ENCODE measurements at regions not wholly inside any gene's neighbourhood (a gene's known extent, or its start where the extent isn't known, plus 50 kb on each side); places are given as distances from the start of the nearest gene placed in this dataset.
"Not testable (repeated sequence)": the region's sequence is repeated elsewhere in the genome, so short reads cannot be mapped to it uniquely, and the experiment has no call there.

DNA sequence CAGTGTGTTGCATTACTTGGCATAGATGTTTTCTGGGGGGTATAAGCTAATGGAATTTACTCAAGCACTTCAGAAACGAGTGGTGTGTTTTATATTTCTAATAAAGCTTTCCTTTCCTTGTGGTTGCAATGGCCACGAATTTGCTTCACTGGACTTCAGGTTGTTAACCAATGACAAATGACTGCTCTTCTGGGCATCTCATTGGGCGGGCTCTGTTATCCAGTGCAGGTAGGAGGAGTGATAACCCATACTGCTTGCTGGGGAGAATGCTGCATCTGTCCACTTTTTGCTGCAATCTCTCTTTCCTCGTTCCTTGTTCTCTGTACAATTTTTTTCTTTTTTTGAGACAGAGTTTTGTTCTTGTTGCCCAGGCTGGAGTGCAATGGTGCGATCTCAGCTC lies 80.0 kb upstream of the RPH3A start:
- intact Hi-C loops (cut with micrococcal nuclease; ENCODE audit: unreplicated experiment), result no loop called here
- BruUV-seq (replicated peaks), result no TSS peak

DNA sequence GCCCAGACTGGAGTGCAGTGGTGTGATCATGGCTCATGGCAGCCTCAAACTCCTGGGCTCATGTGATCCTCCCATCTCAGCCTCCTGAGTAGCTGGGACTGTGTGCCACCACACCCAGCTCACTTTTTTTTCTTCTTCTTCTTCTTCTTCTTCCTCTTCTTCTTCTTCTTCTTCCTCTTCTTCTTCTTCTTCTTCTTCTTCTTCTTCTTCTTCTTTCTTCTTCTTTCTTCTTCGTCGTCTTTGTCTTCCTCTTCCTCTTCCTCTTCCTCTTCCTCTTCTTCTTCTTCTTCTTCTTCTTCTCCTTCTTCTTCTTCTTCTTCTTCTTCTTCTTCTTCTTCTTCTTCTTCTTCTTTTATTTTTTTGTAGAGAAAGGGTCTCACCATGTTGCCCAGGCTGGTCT lies 78.8 kb upstream of the RPH3A start:
- H2AFZ ChIP-seq; CTCF ChIA-PET; H3K79me2 ChIP-seq (ENCODE audit: low read depth); H3K36me3 ChIP-seq (ENCODE audit: low read depth); intact Hi-C loops (cut with micrococcal nuclease; ENCODE audit: unreplicated experiment); H3K9me2 ChIP-seq (ENCODE audit: insufficient read depth); H3K9me3 ChIP-seq (ENCODE audit: insufficient read depth, low read depth); DNase-seq; H3K4me3 ChIP-seq; H3K27ac ChIP-seq; H3K4me1 ChIP-seq (replicated peaks; ENCODE audit: insufficient read depth); H4K20me1 ChIP-seq (ENCODE audit: insufficient read depth); BruUV-seq (replicated peaks); H3K4me2 ChIP-seq; POLR2A ChIA-PET (ENCODE audit: unreplicated experiment); H3F3A ChIP-seq (ENCODE audit: insufficient read depth, low read depth): not testable (repeated sequence)
- H3K27me3 ChIP-seq (ENCODE audit: insufficient read depth, low read depth), result peaks cover 53% of the 10 kb centered on the region

More for the DNA sequence above, 80.0 kb upstream of the RPH3A start:
- Histone ChIP-seq H3F3A (ENCODE audit: insufficient read depth, low read depth) (no peaks in the 10 kb centered on the region), H2AFZ (no peak overlapping the region), H4K20me1 (ENCODE audit: insufficient read depth) (no peaks in the 10 kb centered on the region), H3K9me3 (ENCODE audit: insufficient read depth, low read depth) (no peaks in the 10 kb centered on the region), H3K36me3 (ENCODE audit: low read depth) (no peaks in the 10 kb centered on the region), H3K4me2 (no peak overlapping the region), H3K79me2 (ENCODE audit: low read depth) (no peaks in the 10 kb centered on the region), H3K27me3 (ENCODE audit: insufficient read depth, low read depth) (peaks cover 61% of the 10 kb centered on the region), H3K4me1 (replicated peaks; ENCODE audit: insufficient read depth) (no peaks in the 10 kb centered on the region), H3K27ac (no peak overlapping the region), H3K4me3 (no peak overlapping the region), H3K9me2 (ENCODE audit: insufficient read depth) (no peaks in the 10 kb centered on the region)
- POLR2A ChIA-PET (ENCODE audit: unreplicated experiment), result no interaction called here
- CTCF ChIA-PET, result no interaction called here
- TF ChIP-seq, protein P1, sequence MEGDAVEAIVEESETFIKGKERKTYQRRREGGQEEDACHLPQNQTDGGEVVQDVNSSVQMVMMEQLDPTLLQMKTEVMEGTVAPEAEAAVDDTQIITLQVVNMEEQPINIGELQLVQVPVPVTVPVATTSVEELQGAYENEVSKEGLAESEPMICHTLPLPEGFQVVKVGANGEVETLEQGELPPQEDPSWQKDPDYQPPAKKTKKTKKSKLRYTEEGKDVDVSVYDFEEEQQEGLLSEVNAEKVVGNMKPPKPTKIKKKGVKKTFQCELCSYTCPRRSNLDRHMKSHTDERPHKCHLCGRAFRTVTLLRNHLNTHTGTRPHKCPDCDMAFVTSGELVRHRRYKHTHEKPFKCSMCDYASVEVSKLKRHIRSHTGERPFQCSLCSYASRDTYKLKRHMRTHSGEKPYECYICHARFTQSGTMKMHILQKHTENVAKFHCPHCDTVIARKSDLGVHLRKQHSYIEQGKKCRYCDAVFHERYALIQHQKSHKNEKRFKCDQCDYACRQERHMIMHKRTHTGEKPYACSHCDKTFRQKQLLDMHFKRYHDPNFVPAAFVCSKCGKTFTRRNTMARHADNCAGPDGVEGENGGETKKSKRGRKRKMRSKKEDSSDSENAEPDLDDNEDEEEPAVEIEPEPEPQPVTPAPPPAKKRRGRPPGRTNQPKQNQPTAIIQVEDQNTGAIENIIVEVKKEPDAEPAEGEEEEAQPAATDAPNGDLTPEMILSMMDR (conservative IDR thresholded peaks at IDR 0.05), result no peak
- no peak for TF ChIP-seq EZH2 (IDR thresholded peaks at IDR 0.05; ENCODE audit: low read depth)
- no peak for DNase-seq

DNA sequence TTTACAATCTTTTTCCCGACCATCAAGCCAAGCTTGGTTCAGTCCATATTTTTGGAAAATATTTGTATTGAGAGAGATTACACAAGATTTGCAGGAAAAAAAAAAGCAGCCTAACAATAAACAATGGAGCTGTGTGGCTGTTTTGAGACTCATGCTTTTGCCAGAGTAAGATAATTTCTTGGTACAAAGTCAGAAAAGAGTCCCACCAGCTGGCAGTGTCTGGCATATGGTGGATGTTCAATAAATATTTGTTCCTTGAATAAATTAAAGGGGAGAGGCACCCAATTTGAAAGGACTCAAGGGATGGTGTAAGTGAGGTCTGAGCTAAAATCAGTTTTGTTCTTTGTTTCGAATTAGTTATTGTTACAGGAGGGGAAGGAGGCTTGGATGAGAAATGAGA lies 78.1 kb upstream of the RPH3A start:
- H3F3A ChIP-seq (ENCODE audit: insufficient read depth, low read depth), result no peaks in the 10 kb centered on the region
- DNase-seq, result no peak
- no peak overlapping the region for H2AFZ ChIP-seq
- TF ChIP-seq, protein P1 (conservative IDR thresholded peaks at IDR 0.05), result no peak
- TF ChIP-seq EZH2 (IDR thresholded peaks at IDR 0.05; ENCODE audit: low read depth), result no peak
- H3K27me3 ChIP-seq (ENCODE audit: insufficient read depth, low read depth), result peaks cover 46% of the 10 kb centered on the region
- H3K36me3 ChIP-seq (ENCODE audit: low read depth), result no peaks in the 10 kb centered on the region
- POLR2A ChIA-PET (ENCODE audit: unreplicated experiment), result no interaction called here
- no peaks in the 10 kb centered on the region for H3K9me2 ChIP-seq (ENCODE audit: insufficient read depth)
- no peak overlapping the region for H3K4me2 ChIP-seq
- BruUV-seq (replicated peaks), result no TSS peak
- H3K27ac ChIP-seq, result no peak overlapping the region
- H3K79me2 ChIP-seq (ENCODE audit: low read depth), result no peaks in the 10 kb centered on the region
- no peaks in the 10 kb centered on the region for H4K20me1 ChIP-seq (ENCODE audit: insufficient read depth)
- H3K9me3 ChIP-seq (ENCODE audit: insufficient read depth, low read depth), result no peaks in the 10 kb centered on the region
- H3K4me1 ChIP-seq (replicated peaks; ENCODE audit: insufficient read depth), result no peaks in the 10 kb centered on the region
- intact Hi-C loops (cut with micrococcal nuclease; ENCODE audit: unreplicated experiment), result no loop called here
- CTCF ChIA-PET, result no interaction called here
- no peak overlapping the region for H3K4me3 ChIP-seq

DNA sequence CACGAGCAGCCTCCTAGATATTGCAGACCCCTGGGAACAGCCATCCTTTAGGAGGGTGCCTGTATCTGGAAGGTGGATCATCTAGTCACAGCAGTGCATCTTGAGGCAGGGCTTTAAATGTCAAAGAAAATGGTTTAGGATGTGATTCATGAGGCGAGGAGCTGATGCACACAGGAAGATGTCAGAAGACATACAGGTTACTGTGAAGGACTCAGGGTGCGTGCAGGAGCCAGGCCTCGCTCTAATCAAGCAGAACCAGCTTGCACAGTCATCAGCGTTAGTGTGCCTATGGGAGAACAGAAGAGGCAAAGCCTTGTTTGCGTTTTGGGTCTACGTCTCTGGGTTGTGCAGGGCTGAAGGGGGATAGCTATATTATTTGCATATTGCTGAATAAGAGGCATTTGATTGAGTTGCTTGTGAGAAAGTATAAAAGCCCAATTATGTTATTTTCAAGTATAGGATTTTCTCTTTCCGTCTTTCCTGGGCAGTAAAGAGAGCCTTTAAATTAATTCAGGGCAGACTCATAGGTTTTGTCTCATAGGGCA lies 77.3 kb upstream of the RPH3A start:
- no peak overlapping the region for H3K4me3 ChIP-seq
- intact Hi-C loops (cut with micrococcal nuclease; ENCODE audit: unreplicated experiment), result no loop called here
- no peak overlapping the region for H2AFZ ChIP-seq
- no TSS peak for BruUV-seq (replicated peaks)
- H4K20me1 ChIP-seq (ENCODE audit: insufficient read depth), result no peaks in the 10 kb centered on the region
- ChIA-PET POLR2A (ENCODE audit: unreplicated experiment) (no interaction called here), CTCF (no interaction called here)
- no peaks in the 10 kb centered on the region for H3K9me2 ChIP-seq (ENCODE audit: insufficient read depth)
- H3K27me3 ChIP-seq (ENCODE audit: insufficient read depth, low read depth), result peaks cover 40% of the 10 kb centered on the region
- no peak for TF ChIP-seq EZH2 (IDR thresholded peaks at IDR 0.05; ENCODE audit: low read depth)
- TF ChIP-seq, protein P1 (conservative IDR thresholded peaks at IDR 0.05), result no peak
- H3K4me1 ChIP-seq (replicated peaks; ENCODE audit: insufficient read depth), result no peaks in the 10 kb centered on the region
- no peak overlapping the region for H3K4me2 ChIP-seq
- no peaks in the 10 kb centered on the region for H3F3A ChIP-seq (ENCODE audit: insufficient read depth, low read depth)
- no peaks in the 10 kb centered on the region for H3K79me2 ChIP-seq (ENCODE audit: low read depth)
- no peaks in the 10 kb centered on the region for H3K9me3 ChIP-seq (ENCODE audit: insufficient read depth, low read depth)
- no peak for DNase-seq
- H3K27ac ChIP-seq, result no peak overlapping the region
- no peaks in the 10 kb centered on the region for H3K36me3 ChIP-seq (ENCODE audit: low read depth)

Data from PC-9 (cell line).